ENCODE measurements at regions not wholly inside any gene's neighbourhood (a gene's known extent, or its start where the extent isn't known, plus 50 kb on each side); places are given as distances from the start of the nearest gene placed in this dataset.

- TF ChIP-seq EP300 (IDR thresholded peaks at IDR 0.05; ENCODE audit: borderline replicate concordance) (no peak), RAD21 (IDR thresholded peaks at IDR 0.05; ENCODE audit: low read depth) (no peak), TCF12 (IDR thresholded peaks at IDR 0.05; ENCODE audit: low read depth) (no peak), NFIC (IDR thresholded peaks at IDR 0.05) (no peak), TAF1 (IDR thresholded peaks at IDR 0.05; ENCODE audit: low read depth) (no peak), FOXM1 (IDR thresholded peaks at IDR 0.05; ENCODE audit: borderline replicate concordance, low read depth) (no peak), TEAD4 (IDR thresholded peaks at IDR 0.05) (no peak), EGR1 (IDR thresholded peaks at IDR 0.05) (no peak), YY1 (IDR thresholded peaks at IDR 0.05; ENCODE audit: low read depth) (no peak)
- TF ChIP-seq, protein P1, sequence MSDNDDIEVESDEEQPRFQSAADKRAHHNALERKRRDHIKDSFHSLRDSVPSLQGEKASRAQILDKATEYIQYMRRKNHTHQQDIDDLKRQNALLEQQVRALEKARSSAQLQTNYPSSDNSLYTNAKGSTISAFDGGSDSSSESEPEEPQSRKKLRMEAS (IDR thresholded peaks at IDR 0.05) = no peak
Observed at GRCh38 chr17:77684803-77685798, 273.4 kb upstream of the TNRC6C start.

Data from Ishikawa (cell line).